GM12892 (cell line): ENCODE measurements at regions not wholly inside any gene's neighbourhood (a gene's known extent, or its start where the extent isn't known, plus 50 kb on each side); places are given as distances from the start of the nearest gene placed in this dataset.

Source experiments
- POLR2A ChIP-seq: IDR thresholded peaks from 2 replicates; pipeline ENCODE4 v1.6.1; 2011; ENCODE audit warnings: low read depth, low read length, control low read depth
- POLR2AphosphoS5 ChIP-seq: IDR thresholded peaks from 2 replicates; pipeline ENCODE4 v1.6.1; 2011; ENCODE audit warnings: low read depth, low read length, control low read depth
- TAF1 ChIP-seq: IDR thresholded peaks from 2 replicates; pipeline ENCODE4 v1.6.1; 2011; ENCODE audit warnings: low read depth, mild to moderate bottlenecking, control low read depth, low read length, borderline replicate concordance

DNA sequence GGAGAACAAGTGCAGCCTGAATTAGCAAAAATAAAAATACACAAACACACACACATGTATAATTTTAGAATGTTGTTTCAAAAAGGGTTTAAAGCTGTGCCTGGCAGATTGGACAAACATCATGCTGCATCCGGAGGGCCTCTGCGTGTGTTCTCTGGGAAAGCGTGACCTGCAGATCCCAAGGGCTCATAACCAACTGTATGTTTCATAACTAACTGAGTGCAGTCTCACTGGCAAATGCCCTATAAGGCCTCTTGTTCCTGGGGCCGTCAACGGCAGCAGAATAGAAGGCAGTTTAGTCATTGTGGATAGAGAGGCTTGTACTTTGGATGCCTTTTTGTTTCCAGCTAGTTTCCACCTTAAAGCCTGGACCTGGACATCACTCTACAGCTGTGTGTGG, 243.8 kb upstream of the KIAA1217 start:
- TF ChIP-seq POLR2AphosphoS5: no peak
- no peak for TF ChIP-seq POLR2A
- no peak for TF ChIP-seq TAF1
